ENCODE measurements at regions not wholly inside any gene's neighbourhood (a gene's known extent, or its start where the extent isn't known, plus 50 kb on each side); places are given as distances from the start of the nearest gene placed in this dataset.

DNA sequence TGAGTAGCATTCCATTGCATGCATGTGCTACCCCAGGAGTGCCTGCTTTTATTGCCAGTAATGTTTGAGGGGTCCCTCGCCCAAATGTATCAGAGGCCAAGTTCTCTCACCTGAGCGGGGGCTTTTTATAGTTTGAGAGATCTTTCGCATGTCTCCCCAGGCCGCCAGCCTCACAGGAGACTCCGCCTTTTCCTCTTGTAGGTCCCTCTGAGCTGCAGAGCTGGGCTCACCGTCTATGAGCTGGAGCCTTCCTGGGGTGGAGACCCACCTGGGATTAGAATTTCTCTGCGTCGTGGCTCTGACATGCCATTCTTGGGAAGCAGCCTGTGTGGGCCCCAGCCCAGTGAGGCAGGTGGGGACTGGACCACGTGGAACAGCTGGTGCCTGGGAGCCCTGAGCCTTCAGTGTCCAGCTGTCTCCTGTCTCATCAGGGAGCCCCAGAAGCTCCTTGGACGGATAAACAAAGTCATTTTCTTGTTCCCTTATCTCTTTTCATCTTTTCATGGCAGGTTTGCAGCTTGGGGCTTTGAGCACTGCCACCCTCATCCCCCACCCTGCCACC lies 261.7 kb upstream of the CRY1 start:
- no peak overlapping the region for H3K4me3 ChIP-seq (ENCODE audit: low read depth, low read length)
- POLR2A ChIA-PET = no interaction called here

GRCh38 chr12:107355612-107356011 lies 262.3 kb upstream of the CRY1 start:
- CTCF ChIA-PET = interaction anchor here (1.4 to 1.5 kb wide), 2 partner anchors 47 to 224 kb away, joined by 3 to 4 read pairs; no protein-coding TSS in a partner anchor

More for the DNA sequence above, 261.7 kb upstream of the CRY1 start:
- no peak overlapping the region for H3K27ac ChIP-seq (ENCODE audit: extremely low read depth, low read depth, low read length)
- H3K36me3 ChIP-seq (ENCODE audit: control insufficient read depth in 2 of 2, insufficient read depth in 1 of 2, low read length in 2 of 2) = no peaks in the 10 kb centered on the region
- H3K4me1 ChIP-seq (ENCODE audit: control insufficient read depth, insufficient read depth, low read length) = peaks cover 4% of the 10 kb centered on the region; the same call in 1 of the 2 replicates
- no peak for TF ChIP-seq BCL6B (tag by site-specific recombination; IDR thresholded peaks at IDR 0.05)
- TF ChIP-seq ZNF37A (tag by site-specific recombination; IDR thresholded peaks at IDR 0.05) = no peak
- no peak for TF ChIP-seq KLF10 (tag by site-specific recombination; IDR thresholded peaks at IDR 0.05)
- no peak for TF ChIP-seq KLF7 (tag by site-specific recombination; IDR thresholded peaks at IDR 0.05; ENCODE audit: borderline replicate concordance)
- no peak for TF ChIP-seq ZNF692 (tag by site-specific recombination; IDR thresholded peaks at IDR 0.05)
- no peak for TF ChIP-seq ZNF140 (tag by site-specific recombination; IDR thresholded peaks at IDR 0.05)
- TF ChIP-seq ZNF449 (tag by site-specific recombination; IDR thresholded peaks at IDR 0.05) = no peak
- TF ChIP-seq ZNF626 (tag by site-specific recombination; IDR thresholded peaks at IDR 0.05) = no peak
- TF ChIP-seq ZBTB8A (tag by site-specific recombination; IDR thresholded peaks at IDR 0.05) = no peak
- no peak for TF ChIP-seq ZNF768 (tag by site-specific recombination; IDR thresholded peaks at IDR 0.05)
- TF ChIP-seq HOXA7 (CRISPR knock-in tag; IDR thresholded peaks at IDR 0.05; ENCODE audit: borderline replicate concordance) = no peak
- no peak for TF ChIP-seq ZNF704 (tag by site-specific recombination; IDR thresholded peaks at IDR 0.05)
- TF ChIP-seq ZNF529 (tag by site-specific recombination; IDR thresholded peaks at IDR 0.05; ENCODE audit: insufficient replicate concordance) = no peak
- no peak for TF ChIP-seq ZNF114 (tag by site-specific recombination; IDR thresholded peaks at IDR 0.05)
- TF ChIP-seq ZNF48 (tag by site-specific recombination; IDR thresholded peaks at IDR 0.05) = no peak
- no peaks in the 10 kb centered on the region for H3K9me3 ChIP-seq (ENCODE audit: control insufficient read depth, insufficient read depth, low read depth, low read length)
- CTCF ChIA-PET = interaction anchor here (1.4 kb wide), 1 partner anchor 223 kb away, joined by 3 read pairs; no protein-coding TSS in a partner anchor

More at GRCh38 chr12:107355612-107356011, 262.3 kb upstream of the CRY1 start:
- no peak overlapping the region for H3K27ac ChIP-seq (ENCODE audit: extremely low read depth, low read depth, low read length)
- TF ChIP-seq ZNF175 (tag by site-specific recombination; IDR thresholded peaks at IDR 0.05) (no peak), SP7 (tag by site-specific recombination; IDR thresholded peaks at IDR 0.05) (no peak), ZBTB48 (tag by site-specific recombination; IDR thresholded peaks at IDR 0.05) (no peak), FEZF1 (tag by site-specific recombination; IDR thresholded peaks at IDR 0.05) (no peak), ZNF366 (tag by site-specific recombination; conservative IDR thresholded peaks at IDR 0.05) (no peak), ZNF121 (tag by site-specific recombination; IDR thresholded peaks at IDR 0.05) (no peak), GFI1B (tag by site-specific recombination; IDR thresholded peaks at IDR 0.05) (no peak), ZNF560 (tag by site-specific recombination; IDR thresholded peaks at IDR 0.05; ENCODE audit: borderline replicate concordance) (no peak), GLIS2 (tag by site-specific recombination; IDR thresholded peaks at IDR 0.05) (no peak), ZNF223 (tag by site-specific recombination; IDR thresholded peaks at IDR 0.05) (no peak), ZNF138 (tag by site-specific recombination; IDR thresholded peaks at IDR 0.05; ENCODE audit: borderline replicate concordance) (no peak), ZNF24 (tag by site-specific recombination; IDR thresholded peaks at IDR 0.05) (no peak), ZIC2 (tag by site-specific recombination; IDR thresholded peaks at IDR 0.05) (no peak), ZFP3 (tag by site-specific recombination; IDR thresholded peaks at IDR 0.05; ENCODE audit: low read depth) (no peak), BCL11B (tag by site-specific recombination; IDR thresholded peaks at IDR 0.05; ENCODE audit: low read depth) (no peak), ZNF76 (tag by site-specific recombination; IDR thresholded peaks at IDR 0.05; ENCODE audit: borderline replicate concordance, low read depth) (no peak), ZNF654 (tag by site-specific recombination; IDR thresholded peaks at IDR 0.05; ENCODE audit: low read depth) (no peak)
- POLR2A ChIA-PET = no interaction called here
- no peaks in the 10 kb centered on the region for H3K9me3 ChIP-seq (ENCODE audit: control insufficient read depth, insufficient read depth, low read depth, low read length)
- H3K4me3 ChIP-seq (ENCODE audit: low read depth, low read length) = no peak overlapping the region
- H3K36me3 ChIP-seq (ENCODE audit: control insufficient read depth in 2 of 2, insufficient read depth in 1 of 2, low read length in 2 of 2) = no peaks in the 10 kb centered on the region
- H3K4me1 ChIP-seq (ENCODE audit: control insufficient read depth, insufficient read depth, low read length) = peaks cover 4% of the 10 kb centered on the region; the same call in 1 of the 2 replicates
